ENCODE measurements at regions not wholly inside any gene's neighbourhood (a gene's known extent, or its start where the extent isn't known, plus 50 kb on each side); places are given as distances from the start of the nearest gene placed in this dataset.
A peak's percentile ranks its signal among the peaks of the same experiment; 100 is the strongest.

DNA sequence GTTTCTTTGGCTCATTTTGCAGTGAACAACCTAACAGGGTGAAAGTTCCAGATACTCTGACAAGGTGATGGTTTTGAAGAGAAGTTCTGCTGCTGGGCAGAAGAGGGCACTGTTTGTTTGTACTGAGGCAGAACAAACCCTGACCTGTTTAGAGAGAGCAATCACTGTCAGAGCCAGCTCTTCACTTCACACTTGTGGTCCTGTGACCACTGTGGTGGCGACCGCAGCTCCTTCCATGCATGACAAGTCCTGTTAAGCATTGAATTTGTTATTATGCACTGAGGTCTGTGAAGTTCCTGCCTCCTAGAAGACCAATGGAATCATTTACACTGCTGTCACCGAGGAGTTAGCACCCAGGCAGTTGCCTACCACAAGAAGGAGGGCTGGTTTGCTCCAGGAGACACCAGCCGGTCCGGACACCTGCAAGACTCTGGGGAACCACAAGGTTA lies 86.6 kb downstream of the ZNF330 start:
- H3K9ac ChIP-seq (ENCODE audit: low read length), result no peak overlapping the region
- FAIRE-seq, result peak; percentile 77
- no peak overlapping the region for H3K4me2 ChIP-seq (ENCODE audit: low read length)
- no peak overlapping the region for H3K4me3 Mint-ChIP-seq (ENCODE audit: unreplicated experiment)
- no peaks in the 10 kb centered on the region for H3K27me3 ChIP-seq (ENCODE audit: insufficient read depth, low read length)
- H3K4me1 Mint-ChIP-seq (ENCODE audit: low read depth, unreplicated experiment), result no peaks in the 10 kb centered on the region
- H3K79me2 ChIP-seq (ENCODE audit: insufficient read depth, low read length), result no peaks in the 10 kb centered on the region
- H3K27ac Mint-ChIP-seq (ENCODE audit: unreplicated experiment), result no peak overlapping the region
- H2AFZ ChIP-seq (ENCODE audit: low read depth, low read length), result peak overlapping the region; percentile 21
- H3K9me3 ChIP-seq (ENCODE audit: insufficient read depth, low read depth, low read length), result no peaks in the 10 kb centered on the region
- peak; percentile 88 for DNase-seq (ENCODE audit: low read depth)
- H3K36me3 Mint-ChIP-seq (ENCODE audit: low read depth, unreplicated experiment), result no peaks in the 10 kb centered on the region
- TF ChIP-seq EZH2 (IDR thresholded peaks at IDR 0.05; ENCODE audit: insufficient read depth, low read length), result no peak
- TF ChIP-seq, protein P1, sequence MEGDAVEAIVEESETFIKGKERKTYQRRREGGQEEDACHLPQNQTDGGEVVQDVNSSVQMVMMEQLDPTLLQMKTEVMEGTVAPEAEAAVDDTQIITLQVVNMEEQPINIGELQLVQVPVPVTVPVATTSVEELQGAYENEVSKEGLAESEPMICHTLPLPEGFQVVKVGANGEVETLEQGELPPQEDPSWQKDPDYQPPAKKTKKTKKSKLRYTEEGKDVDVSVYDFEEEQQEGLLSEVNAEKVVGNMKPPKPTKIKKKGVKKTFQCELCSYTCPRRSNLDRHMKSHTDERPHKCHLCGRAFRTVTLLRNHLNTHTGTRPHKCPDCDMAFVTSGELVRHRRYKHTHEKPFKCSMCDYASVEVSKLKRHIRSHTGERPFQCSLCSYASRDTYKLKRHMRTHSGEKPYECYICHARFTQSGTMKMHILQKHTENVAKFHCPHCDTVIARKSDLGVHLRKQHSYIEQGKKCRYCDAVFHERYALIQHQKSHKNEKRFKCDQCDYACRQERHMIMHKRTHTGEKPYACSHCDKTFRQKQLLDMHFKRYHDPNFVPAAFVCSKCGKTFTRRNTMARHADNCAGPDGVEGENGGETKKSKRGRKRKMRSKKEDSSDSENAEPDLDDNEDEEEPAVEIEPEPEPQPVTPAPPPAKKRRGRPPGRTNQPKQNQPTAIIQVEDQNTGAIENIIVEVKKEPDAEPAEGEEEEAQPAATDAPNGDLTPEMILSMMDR (IDR thresholded peaks at IDR 0.05; ENCODE audit: insufficient read depth, low read depth, low read length), result peak; percentile 80
- H3K9me3 Mint-ChIP-seq (ENCODE audit: unreplicated experiment), result peaks cover 2% of the 10 kb centered on the region
- no peaks in the 10 kb centered on the region for H3K36me3 ChIP-seq (ENCODE audit: insufficient read depth, low read length)
- no peak overlapping the region for H3K4me3 ChIP-seq (ENCODE audit: insufficient read depth, low read depth, low read length)
- no peaks in the 10 kb centered on the region for H3K27me3 Mint-ChIP-seq (ENCODE audit: low read depth, unreplicated experiment)
- H4K20me1 ChIP-seq (ENCODE audit: insufficient read depth, low read length), result no peaks in the 10 kb centered on the region
- H3K27ac ChIP-seq (ENCODE audit: low read depth, low read length), result no peak overlapping the region
- no peaks in the 10 kb centered on the region for H3K4me1 ChIP-seq (ENCODE audit: insufficient read depth, low read length)

DNA sequence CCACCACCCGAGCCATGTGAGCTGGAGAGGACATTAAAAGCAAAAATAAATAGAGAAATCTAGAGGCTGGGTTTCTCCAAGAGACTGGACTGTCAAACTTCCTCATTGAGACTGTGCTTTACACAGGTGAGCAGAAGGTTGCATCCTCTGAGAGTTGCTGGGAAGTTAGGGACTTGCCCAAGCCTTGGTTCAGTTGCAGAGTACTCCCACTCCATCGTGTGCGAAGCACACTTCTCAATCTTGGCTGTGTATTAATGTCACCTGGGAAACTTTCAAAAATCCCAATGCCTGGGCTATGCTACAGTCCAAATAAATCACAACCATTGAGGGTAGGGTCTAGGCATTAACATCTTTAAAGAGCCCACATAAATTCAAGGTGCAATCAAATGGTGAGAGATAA lies 89.2 kb downstream of the ZNF330 start:
- Mint-ChIP-seq H3K27ac (ENCODE audit: unreplicated experiment) (no peak overlapping the region), H3K36me3 (ENCODE audit: low read depth, unreplicated experiment) (no peaks in the 10 kb centered on the region), H3K4me3 (ENCODE audit: unreplicated experiment) (no peak overlapping the region), H3K9me3 (ENCODE audit: unreplicated experiment) (peaks cover under 1% of the 10 kb centered on the region), H3K27me3 (ENCODE audit: low read depth, unreplicated experiment) (peaks cover 2% of the 10 kb centered on the region), H3K4me1 (ENCODE audit: low read depth, unreplicated experiment) (no peaks in the 10 kb centered on the region)
- Histone ChIP-seq H3K36me3 (ENCODE audit: insufficient read depth, low read length) (no peaks in the 10 kb centered on the region), H3K4me2 (ENCODE audit: low read length) (no peak overlapping the region), H3K27me3 (ENCODE audit: insufficient read depth, low read length) (no peaks in the 10 kb centered on the region), H4K20me1 (ENCODE audit: insufficient read depth, low read length) (no peaks in the 10 kb centered on the region), H2AFZ (ENCODE audit: low read depth, low read length) (no peak overlapping the region), H3K9ac (ENCODE audit: low read length) (no peak overlapping the region), H3K27ac (ENCODE audit: low read depth, low read length) (no peak overlapping the region), H3K4me3 (ENCODE audit: insufficient read depth, low read depth, low read length) (no peak overlapping the region), H3K79me2 (ENCODE audit: insufficient read depth, low read length) (no peaks in the 10 kb centered on the region), H3K4me1 (ENCODE audit: insufficient read depth, low read length) (no peaks in the 10 kb centered on the region), H3K9me3 (ENCODE audit: insufficient read depth, low read depth, low read length) (no peaks in the 10 kb centered on the region)
- FAIRE-seq, result no peak
- no peak for DNase-seq (ENCODE audit: low read depth)
- TF ChIP-seq EZH2 (IDR thresholded peaks at IDR 0.05; ENCODE audit: insufficient read depth, low read length), result no peak
- TF ChIP-seq, protein P1 (IDR thresholded peaks at IDR 0.05; ENCODE audit: insufficient read depth, low read depth, low read length), result no peak

DNA sequence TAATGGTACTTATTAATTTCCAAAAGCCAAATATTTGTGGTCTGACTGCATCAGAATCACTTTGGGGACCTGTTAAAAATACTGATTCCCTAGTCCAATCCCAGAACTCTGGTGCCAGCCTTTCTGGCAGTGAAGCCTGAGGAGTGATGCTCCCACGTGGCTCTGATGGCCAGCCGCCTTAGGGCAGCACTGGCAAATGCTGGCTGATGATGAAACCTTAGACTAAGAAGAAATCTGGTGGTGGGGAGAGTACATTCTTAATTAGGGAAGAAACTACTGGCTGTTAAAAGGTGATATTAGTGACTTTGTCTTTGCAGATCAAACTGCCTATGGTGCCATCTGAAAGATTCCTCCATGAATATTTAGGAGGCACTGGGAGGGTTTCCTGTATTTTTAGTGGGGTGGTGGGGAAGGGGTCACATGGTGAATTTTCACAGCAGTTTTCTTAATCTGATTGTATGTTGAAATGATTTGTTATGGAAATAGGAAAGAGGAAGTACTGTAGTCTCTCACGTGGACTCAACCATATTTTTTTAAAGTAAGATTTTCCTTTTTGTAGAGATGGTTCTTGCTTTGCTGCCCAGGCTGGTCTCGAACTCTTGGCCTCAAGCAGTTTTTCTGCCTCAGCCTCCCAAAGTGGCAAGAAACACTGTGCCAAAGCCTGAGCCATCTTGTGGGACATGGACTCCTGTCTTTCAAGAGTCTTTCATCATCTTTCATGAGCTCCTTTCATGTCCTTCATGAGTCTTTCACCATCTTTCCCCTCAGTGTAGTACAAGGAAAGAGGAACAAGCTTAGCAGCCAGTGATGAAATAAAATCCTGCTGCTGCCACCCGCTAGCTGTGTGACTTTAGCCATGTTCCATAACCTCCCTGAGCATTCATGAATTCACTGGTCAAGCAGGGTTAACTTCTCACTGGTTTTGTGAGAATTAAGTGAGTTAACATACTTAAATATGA lies 90.8 kb downstream of the ZNF330 start:
- H3K4me2 ChIP-seq (ENCODE audit: low read length), result no peak overlapping the region
- no peaks in the 10 kb centered on the region for H3K79me2 ChIP-seq (ENCODE audit: insufficient read depth, low read length)
- H3K9me3 Mint-ChIP-seq (ENCODE audit: unreplicated experiment), result no peaks in the 10 kb centered on the region
- no peaks in the 10 kb centered on the region for H3K36me3 Mint-ChIP-seq (ENCODE audit: low read depth, unreplicated experiment)
- no peak for DNase-seq (ENCODE audit: low read depth)
- no peaks in the 10 kb centered on the region for H3K4me1 Mint-ChIP-seq (ENCODE audit: low read depth, unreplicated experiment)
- no peaks in the 10 kb centered on the region for H3K4me1 ChIP-seq (ENCODE audit: insufficient read depth, low read length)
- H3K27me3 ChIP-seq (ENCODE audit: insufficient read depth, low read length), result no peaks in the 10 kb centered on the region
- no peaks in the 10 kb centered on the region for H3K36me3 ChIP-seq (ENCODE audit: insufficient read depth, low read length)
- FAIRE-seq, result no peak
- no peak overlapping the region for H3K27ac Mint-ChIP-seq (ENCODE audit: unreplicated experiment)
- H4K20me1 ChIP-seq (ENCODE audit: insufficient read depth, low read length), result no peaks in the 10 kb centered on the region
- no peak overlapping the region for H3K4me3 Mint-ChIP-seq (ENCODE audit: unreplicated experiment)
- no peak overlapping the region for H3K9ac ChIP-seq (ENCODE audit: low read length)
- no peaks in the 10 kb centered on the region for H3K9me3 ChIP-seq (ENCODE audit: insufficient read depth, low read depth, low read length)
- H3K4me3 ChIP-seq (ENCODE audit: insufficient read depth, low read depth, low read length), result no peak overlapping the region
- no peak for TF ChIP-seq EZH2 (IDR thresholded peaks at IDR 0.05; ENCODE audit: insufficient read depth, low read length)
- TF ChIP-seq, protein P1 (IDR thresholded peaks at IDR 0.05; ENCODE audit: insufficient read depth, low read depth, low read length), result no peak
- no peak overlapping the region for H3K27ac ChIP-seq (ENCODE audit: low read depth, low read length)
- H2AFZ ChIP-seq (ENCODE audit: low read depth, low read length), result no peak overlapping the region
- H3K27me3 Mint-ChIP-seq (ENCODE audit: low read depth, unreplicated experiment), result peaks cover 2% of the 10 kb centered on the region
